Islet of Langerhans (tissue), 1 donor: ENCODE measurements at regions not wholly inside any gene's neighbourhood (a gene's known extent, or its start where the extent isn't known, plus 50 kb on each side); places are given as distances from the start of the nearest gene placed in this dataset.

ENCODE experiments used
- FAIRE-seq: peaks from one replicate; lab custom pipeline; 2011; peaks lifted over from hg19 to GRCh38; lab: Jason Lieb, UNC

GRCh38 chr2:120477198-120477597, 131.3 kb downstream of the INHBB start:
- FAIRE-seq = no peak

- no peak for FAIRE-seq
Observed at GRCh38 chr2:120477831-120478481, 132.0 kb downstream of the INHBB start.

GRCh38 chr2:120480346-120480902, 134.5 kb downstream of the INHBB start:
- FAIRE-seq = no peak

GRCh38 chr2:120480903-120481445, 135.0 kb downstream of the INHBB start:
- no peak for FAIRE-seq

- FAIRE-seq = no peak
Observed at GRCh38 chr2:120481446-120482194, 135.7 kb downstream of the INHBB start.

GRCh38 chr2:120482334-120482733, 136.4 kb downstream of the INHBB start:
- FAIRE-seq = no peak

GRCh38 chr2:120483355-120483754, 137.4 kb downstream of the INHBB start:
- FAIRE-seq = no peak

- FAIRE-seq = no peak
Observed at GRCh38 chr2:120485096-120485495, 139.2 kb downstream of the INHBB start.

GRCh38 chr2:120486441-120486840, 140.5 kb downstream of the INHBB start:
- no peak for FAIRE-seq

GRCh38 chr2:120486946-120487345, 141.0 kb downstream of the INHBB start:
- FAIRE-seq = no peak

- no peak for FAIRE-seq
Observed at GRCh38 chr2:120488531-120488930, 142.6 kb downstream of the INHBB start.

- FAIRE-seq = no peak
Observed at GRCh38 chr2:120489023-120489422, 143.1 kb downstream of the INHBB start.

- no peak for FAIRE-seq
Observed at GRCh38 chr2:120490091-120490798, 144.3 kb downstream of the INHBB start.

- no peak for FAIRE-seq
Observed at GRCh38 chr2:120491111-120491625, 145.2 kb downstream of the INHBB start.

GRCh38 chr2:120493231-120493630, 147.3 kb downstream of the INHBB start:
- FAIRE-seq = no peak

GRCh38 chr2:120494446-120494845, 148.5 kb downstream of the INHBB start:
- FAIRE-seq = no peak

GRCh38 chr2:120495586-120495985, 149.7 kb downstream of the INHBB start:
- FAIRE-seq = no peak

- FAIRE-seq = no peak
Observed at GRCh38 chr2:120496235-120496634, 150.3 kb downstream of the INHBB start.

GRCh38 chr2:120496759-120497158, 150.8 kb downstream of the INHBB start:
- FAIRE-seq = no peak

- no peak for FAIRE-seq
Observed at GRCh38 chr2:120497261-120497977, 151.5 kb downstream of the INHBB start.

- FAIRE-seq = no peak
Observed at GRCh38 chr2:120498121-120498520, 152.2 kb downstream of the INHBB start.
